ENCODE measurements at regions not wholly inside any gene's neighbourhood (a gene's known extent, or its start where the extent isn't known, plus 50 kb on each side); places are given as distances from the start of the nearest gene placed in this dataset.

- no peak for DNase-seq
- Mint-ChIP-seq H3K4me3 (no peak overlapping the region), H3K36me3 (no peaks in the 10 kb centered on the region), H3K9me3 (peaks cover 0 to 5% (median 0%) of the 10 kb centered on the region in 8 donors), H3K27me3 (peaks cover 0 to 2% of the 10 kb centered on the region in 2 donors), H3K27ac (no peak overlapping the region), H3K4me1 (no peaks in the 10 kb centered on the region)
- Histone ChIP-seq H3K27me3 (ENCODE audit: insufficient read depth, low read length) (no peaks in the 10 kb centered on the region), H3K9me3 (ENCODE audit: control insufficient read depth in 1 of 2, low read length in 2 of 2) (no peaks in the 10 kb centered on the region), H3K4me1 (ENCODE audit: insufficient read depth, low read length) (no peaks in the 10 kb centered on the region), H3K36me3 (ENCODE audit: insufficient read depth, low read length) (no peaks in the 10 kb centered on the region), H3K27ac (ENCODE audit: low read depth, low read length) (no peak overlapping the region), H3K4me3 (ENCODE audit: low read length in 2 of 2) (no peak overlapping the region)
- ChIA-PET POLR2A (ENCODE audit: partially characterized antibody) (no interaction called here), CTCF (ENCODE audit: partially characterized antibody) (no interaction called here)
- intact Hi-C loops (cut with micrococcal nuclease): no loop called here
These were observed 109.5 kb upstream of the SHH start for GRCh38 chr7:155921804-155922066.

DNA sequence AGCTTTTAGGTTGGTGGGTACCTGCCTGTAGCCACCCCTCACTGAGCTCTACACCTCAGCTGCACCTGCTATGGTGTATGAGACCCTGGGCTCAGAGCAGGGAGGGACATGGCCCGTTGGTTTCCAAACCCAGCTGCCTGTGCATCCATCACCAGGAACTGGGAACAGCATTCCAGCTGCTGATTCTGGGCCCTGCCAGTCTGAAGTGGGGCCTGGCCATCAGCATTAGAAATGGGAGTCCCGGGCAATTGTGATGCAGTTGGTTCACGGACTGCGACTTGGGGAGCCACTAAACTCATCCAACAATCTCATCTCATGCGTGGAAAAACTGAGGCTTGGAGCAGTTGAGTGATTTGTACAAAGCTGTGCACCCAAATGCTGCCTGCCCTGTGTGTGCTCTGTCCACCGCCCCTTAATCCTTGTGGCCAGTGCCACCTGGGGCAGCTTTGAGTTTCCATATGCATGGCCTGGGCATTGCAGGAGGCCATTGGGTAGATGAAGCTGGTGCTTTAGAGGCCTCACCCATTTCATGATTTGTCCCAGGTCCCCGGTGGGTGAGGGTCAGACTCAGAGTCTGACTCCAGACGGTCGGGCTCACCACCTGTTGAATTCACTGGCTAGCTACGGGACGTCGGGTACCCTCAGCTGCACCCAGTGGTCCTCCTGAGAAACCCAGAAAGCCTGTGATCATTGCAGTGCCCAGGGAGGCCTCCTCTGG lies 109.0 kb upstream of the SHH start:
- ChIA-PET POLR2A (ENCODE audit: partially characterized antibody) (no interaction called here), CTCF (ENCODE audit: partially characterized antibody) (no interaction called here)
- H3K4me3 ChIP-seq (ENCODE audit: low read length in 2 of 2): no peak overlapping the region
- no peak for DNase-seq
- intact Hi-C loops (cut with micrococcal nuclease): no loop called here
- Mint-ChIP-seq H3K27ac (no peak overlapping the region), H3K4me1 (no peaks in the 10 kb centered on the region), H3K9me3 (peaks cover 0 to 5% (median 0%) of the 10 kb centered on the region in 8 donors), H3K4me3 (no peak overlapping the region), H3K36me3 (no peaks in the 10 kb centered on the region), H3K27me3 (peaks cover 0 to 2% of the 10 kb centered on the region in 2 donors)
- H3K27ac ChIP-seq (ENCODE audit: low read depth, low read length): no peak overlapping the region
- no peaks in the 10 kb centered on the region for H3K4me1 ChIP-seq (ENCODE audit: insufficient read depth, low read length)
- H3K36me3 ChIP-seq (ENCODE audit: insufficient read depth, low read length): no peaks in the 10 kb centered on the region
- no peaks in the 10 kb centered on the region for H3K27me3 ChIP-seq (ENCODE audit: insufficient read depth, low read length)
- no peaks in the 10 kb centered on the region for H3K9me3 ChIP-seq (ENCODE audit: control insufficient read depth in 1 of 2, low read length in 2 of 2)

- H3K4me3 Mint-ChIP-seq: no peak overlapping the region
- Histone ChIP-seq H3K36me3 (ENCODE audit: insufficient read depth, low read length) (no peaks in the 10 kb centered on the region), H3K27me3 (ENCODE audit: insufficient read depth, low read length) (no peaks in the 10 kb centered on the region), H3K4me3 (ENCODE audit: low read length in 2 of 2) (no peak overlapping the region), H3K9me3 (ENCODE audit: control insufficient read depth in 1 of 2, low read length in 2 of 2) (no peaks in the 10 kb centered on the region), H3K4me1 (ENCODE audit: insufficient read depth, low read length) (no peaks in the 10 kb centered on the region), H3K27ac (ENCODE audit: low read depth, low read length) (no peak overlapping the region)
- no peaks in the 10 kb centered on the region for H3K27me3 Mint-ChIP-seq
- ChIA-PET POLR2A (ENCODE audit: partially characterized antibody) (no interaction called here), CTCF (ENCODE audit: partially characterized antibody) (no interaction called here)
- intact Hi-C loops (cut with micrococcal nuclease): no loop called here
- H3K9me3 Mint-ChIP-seq: peaks cover 0 to 5% (median 0%) of the 10 kb centered on the region in 8 donors
- DNase-seq: no peak
- H3K27ac Mint-ChIP-seq: no peak overlapping the region
- no peaks in the 10 kb centered on the region for H3K4me1 Mint-ChIP-seq
- H3K36me3 Mint-ChIP-seq: no peaks in the 10 kb centered on the region
These were observed 107.8 kb upstream of the SHH start for GRCh38 chr7:155920068-155920461.

DNA sequence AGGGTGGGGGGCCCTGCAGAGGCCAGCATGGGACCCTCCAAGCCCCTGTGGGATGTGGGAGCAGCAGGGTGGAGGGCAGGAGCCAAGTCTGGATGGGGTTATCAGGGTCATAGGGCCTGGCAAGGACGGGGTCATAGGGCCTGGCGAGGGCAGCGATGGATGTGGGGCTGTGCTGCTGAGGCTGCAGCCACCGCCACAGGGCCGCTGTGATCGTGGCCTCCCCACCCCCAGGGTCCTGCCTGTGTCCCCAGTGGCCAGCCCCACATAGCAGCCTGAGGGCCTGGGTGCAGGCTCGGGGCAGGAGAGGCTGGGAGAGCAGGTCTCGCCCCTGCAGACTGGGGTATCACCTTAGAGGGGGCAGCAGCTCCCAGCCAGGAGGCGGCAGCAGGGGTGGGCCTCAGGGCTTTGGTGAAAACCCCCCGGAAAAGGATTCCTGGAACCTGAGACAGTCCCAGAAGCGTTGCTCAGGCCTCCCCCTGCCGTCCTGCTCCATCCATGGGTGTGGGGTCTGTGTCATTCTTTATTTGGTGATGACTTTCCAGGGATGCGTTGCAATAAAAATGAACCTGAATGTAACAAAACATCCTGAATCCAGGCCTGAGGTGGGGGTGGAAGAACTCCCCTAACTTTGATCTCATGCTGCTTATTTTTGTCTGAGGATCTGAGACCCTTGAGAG lies 107.3 kb upstream of the SHH start:
- H3K36me3 Mint-ChIP-seq: no peaks in the 10 kb centered on the region
- H3K27ac Mint-ChIP-seq: no peak overlapping the region
- Histone ChIP-seq H3K4me1 (ENCODE audit: insufficient read depth, low read length) (no peaks in the 10 kb centered on the region), H3K27me3 (ENCODE audit: insufficient read depth, low read length) (no peaks in the 10 kb centered on the region), H3K9me3 (ENCODE audit: control insufficient read depth in 1 of 2, low read length in 2 of 2) (no peaks in the 10 kb centered on the region), H3K36me3 (ENCODE audit: insufficient read depth, low read length) (no peaks in the 10 kb centered on the region), H3K4me3 (ENCODE audit: low read length in 2 of 2) (no peak overlapping the region), H3K27ac (ENCODE audit: low read depth, low read length) (no peak overlapping the region)
- intact Hi-C loops (cut with micrococcal nuclease): no loop called here
- ChIA-PET CTCF (ENCODE audit: partially characterized antibody) (no interaction called here), POLR2A (ENCODE audit: partially characterized antibody) (no interaction called here)
- no peak overlapping the region for H3K4me3 Mint-ChIP-seq
- no peaks in the 10 kb centered on the region for H3K4me1 Mint-ChIP-seq
- peaks cover 0 to 5% (median 0%) of the 10 kb centered on the region in 8 donors for H3K9me3 Mint-ChIP-seq
- DNase-seq: no peak
- H3K27me3 Mint-ChIP-seq: no peaks in the 10 kb centered on the region

GRCh38 chr7:155918720-155919390 lies 106.6 kb upstream of the SHH start:
- Histone ChIP-seq H3K4me1 (ENCODE audit: insufficient read depth, low read length) (no peaks in the 10 kb centered on the region), H3K36me3 (ENCODE audit: insufficient read depth, low read length) (no peaks in the 10 kb centered on the region), H3K4me3 (ENCODE audit: low read length in 2 of 2) (no peak overlapping the region), H3K27ac (ENCODE audit: low read depth, low read length) (no peak overlapping the region), H3K27me3 (ENCODE audit: insufficient read depth, low read length) (no peaks in the 10 kb centered on the region), H3K9me3 (ENCODE audit: control insufficient read depth in 1 of 2, low read length in 2 of 2) (no peaks in the 10 kb centered on the region)
- no peaks in the 10 kb centered on the region for H3K4me1 Mint-ChIP-seq
- H3K36me3 Mint-ChIP-seq: no peaks in the 10 kb centered on the region
- H3K4me3 Mint-ChIP-seq: no peak overlapping the region
- no peak for DNase-seq
- no peaks in the 10 kb centered on the region for H3K27me3 Mint-ChIP-seq
- ChIA-PET POLR2A (ENCODE audit: partially characterized antibody) (no interaction called here), CTCF (ENCODE audit: partially characterized antibody) (no interaction called here)
- no peak overlapping the region for H3K27ac Mint-ChIP-seq
- intact Hi-C loops (cut with micrococcal nuclease): no loop called here
- peaks cover 0 to 5% (median under 1%) of the 10 kb centered on the region in 8 donors for H3K9me3 Mint-ChIP-seq

GRCh38 chr7:155917836-155918430 lies 105.7 kb upstream of the SHH start:
- intact Hi-C loops (cut with micrococcal nuclease): no loop called here
- Histone ChIP-seq H3K36me3 (ENCODE audit: insufficient read depth, low read length) (no peaks in the 10 kb centered on the region), H3K4me1 (ENCODE audit: insufficient read depth, low read length) (no peaks in the 10 kb centered on the region), H3K27me3 (ENCODE audit: insufficient read depth, low read length) (no peaks in the 10 kb centered on the region), H3K27ac (ENCODE audit: low read depth, low read length) (no peak overlapping the region), H3K4me3 (ENCODE audit: low read length in 2 of 2) (no peak overlapping the region), H3K9me3 (ENCODE audit: control insufficient read depth in 1 of 2, low read length in 2 of 2) (no peaks in the 10 kb centered on the region)
- H3K4me1 Mint-ChIP-seq: no peaks in the 10 kb centered on the region
- H3K36me3 Mint-ChIP-seq: no peaks in the 10 kb centered on the region
- CTCF ChIA-PET (ENCODE audit: partially characterized antibody): interaction anchor here (0.7 kb wide), 1 partner anchor 10 kb away, joined by 3 read pairs; no protein-coding TSS in a partner anchor
- H3K9me3 Mint-ChIP-seq: peaks cover 0 to 8% (median 2%) of the 10 kb centered on the region in 8 donors
- H3K27me3 Mint-ChIP-seq: peaks cover 0 to 1% of the 10 kb centered on the region in 2 donors
- POLR2A ChIA-PET (ENCODE audit: partially characterized antibody): no interaction called here
- no peak overlapping the region for H3K27ac Mint-ChIP-seq
- no peak for DNase-seq
- H3K4me3 Mint-ChIP-seq: no peak overlapping the region

DNA sequence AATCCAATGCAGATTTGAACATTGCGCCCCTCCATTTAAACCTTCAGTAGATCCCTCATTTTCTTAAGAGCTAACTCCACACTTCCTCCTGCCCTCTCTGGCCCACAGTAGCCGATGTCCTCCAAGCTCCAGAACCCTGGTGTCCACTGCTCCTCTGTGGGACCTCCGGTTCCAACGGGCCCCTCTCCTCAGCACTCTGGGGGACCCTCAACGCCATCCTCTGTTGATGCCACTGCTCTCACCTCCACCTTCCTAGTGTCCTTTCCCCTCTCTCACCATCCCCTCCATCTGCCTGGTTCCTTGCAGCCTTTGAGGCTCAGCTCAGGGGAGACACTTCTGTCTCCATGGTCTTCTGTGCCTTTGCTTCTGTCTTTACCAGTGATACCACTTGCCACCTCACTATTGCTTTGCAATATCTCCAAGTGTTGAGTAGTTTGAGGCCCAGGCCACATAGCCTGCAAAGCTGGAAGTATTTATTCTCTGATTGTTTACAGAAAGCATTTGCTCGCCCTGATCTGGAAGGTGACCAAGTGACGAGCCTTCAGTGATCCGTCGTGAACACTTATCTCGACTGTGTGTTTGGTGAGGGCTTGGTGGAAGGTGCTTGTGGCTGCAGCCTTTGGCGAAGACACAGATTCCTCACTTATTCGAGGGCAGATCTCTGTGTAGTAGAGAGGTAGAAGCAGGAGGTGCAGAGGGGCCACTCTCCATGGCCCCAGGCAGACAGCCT lies 104.8 kb upstream of the SHH start:
- Mint-ChIP-seq H3K36me3 (no peaks in the 10 kb centered on the region), H3K4me1 (no peaks in the 10 kb centered on the region), H3K4me3 (no peak overlapping the region), H3K9me3 (peaks cover 2 to 13% (median 3%) of the 10 kb centered on the region in 8 donors), H3K27ac (no peak overlapping the region), H3K27me3 (peaks cover 0 to 1% of the 10 kb centered on the region in 2 donors)
- H3K9me3 ChIP-seq (ENCODE audit: control insufficient read depth in 1 of 2, low read length in 2 of 2): no peaks in the 10 kb centered on the region
- DNase-seq: no peak
- no peak overlapping the region for H3K27ac ChIP-seq (ENCODE audit: low read depth, low read length)
- ChIA-PET POLR2A (ENCODE audit: partially characterized antibody) (no interaction called here), CTCF (ENCODE audit: partially characterized antibody) (no interaction called here)
- no peaks in the 10 kb centered on the region for H3K36me3 ChIP-seq (ENCODE audit: insufficient read depth, low read length)
- H3K27me3 ChIP-seq (ENCODE audit: insufficient read depth, low read length): no peaks in the 10 kb centered on the region
- H3K4me3 ChIP-seq (ENCODE audit: low read length in 2 of 2): no peak overlapping the region
- intact Hi-C loops (cut with micrococcal nuclease): no loop called here
- no peaks in the 10 kb centered on the region for H3K4me1 ChIP-seq (ENCODE audit: insufficient read depth, low read length)

Data from CD4-positive, alpha-beta memory T cell (primary cell).